Astrocyte (in vitro differentiated cells and primary cell): ENCODE measurements at regions not wholly inside any gene's neighbourhood (a gene's known extent, or its start where the extent isn't known, plus 50 kb on each side); places are given as distances from the start of the nearest gene placed in this dataset.

Experiments
- DNase-seq: peaks from one replicate; pipeline ENCODE4 v3.0.0-alpha.2; 2010; ENCODE audit warnings: low read depth
- FAIRE-seq: peaks from 2 replicates; lab custom pipeline; 2011; peaks lifted over from hg19 to GRCh38; lab: Jason Lieb, UNC
- H2AFZ ChIP-seq: 2 replicates; pipeline ENCODE4 v1.6.0; 2012; ENCODE audit warnings: low read depth, low read length, inconsistent platforms
- H3K27ac ChIP-seq: 2 replicates; pipeline ENCODE4 v1.5.1; 2011; ENCODE audit warnings: low read depth, low read length, inconsistent platforms
- H3K27me3 ChIP-seq: 2 replicates; pipeline ENCODE4 v1.6.0; 2011; ENCODE audit warnings: low read length, inconsistent platforms; ENCODE audit not compliant: insufficient read depth
- H3K36me3 ChIP-seq: 2 replicates; pipeline ENCODE4 v1.5.1; 2011; ENCODE audit warnings: low read length, inconsistent platforms; ENCODE audit not compliant: insufficient read depth
- H3K4me1 ChIP-seq: 2 replicates; pipeline ENCODE4 v1.5.1; 2011; ENCODE audit warnings: low read length, inconsistent platforms; ENCODE audit not compliant: insufficient read depth
- H3K4me2 ChIP-seq: 2 replicates; pipeline ENCODE4 v1.6.0; 2012; ENCODE audit warnings: low read length, inconsistent platforms
- H3K4me3 ChIP-seq: 2 replicates; pipeline ENCODE4 v1.5.1; 2011; ENCODE audit warnings: low read depth, mild to moderate bottlenecking, low read length, inconsistent platforms; ENCODE audit not compliant: insufficient read depth
- H3K79me2 ChIP-seq: 2 replicates; pipeline ENCODE4 v1.6.0; 2012; ENCODE audit warnings: mild to moderate bottlenecking, low read length, inconsistent platforms; ENCODE audit not compliant: insufficient read depth
- H3K9ac ChIP-seq: 2 replicates; pipeline ENCODE4 v1.6.0; 2012; ENCODE audit warnings: mild to moderate bottlenecking, low read length, inconsistent platforms
- H3K9me3 ChIP-seq: 2 replicates; pipeline ENCODE4 v1.5.1; 2012; ENCODE audit warnings: low read depth, mild to moderate bottlenecking, low read length, inconsistent platforms; ENCODE audit not compliant: insufficient read depth
- H4K20me1 ChIP-seq: 2 replicates; pipeline ENCODE4 v1.6.0; 2012; ENCODE audit warnings: low read length, inconsistent platforms; ENCODE audit not compliant: insufficient read depth
- H3K27ac Mint-ChIP-seq: one replicate; pipeline ENCODE4 v1.8.0; 2021; ENCODE audit warnings: mild to moderate bottlenecking, mixed read lengths; ENCODE audit not compliant: unreplicated experiment
- H3K27me3 Mint-ChIP-seq: one replicate; pipeline ENCODE4 v1.8.0; 2021; ENCODE audit warnings: low read depth, mixed read lengths; ENCODE audit not compliant: unreplicated experiment
- H3K36me3 Mint-ChIP-seq: one replicate; pipeline ENCODE4 v1.8.0; 2021; ENCODE audit warnings: low read depth, mixed read lengths; ENCODE audit not compliant: unreplicated experiment
- H3K4me1 Mint-ChIP-seq: one replicate; pipeline ENCODE4 v1.8.0; 2021; ENCODE audit warnings: low read depth, mixed read lengths; ENCODE audit not compliant: unreplicated experiment
- H3K4me3 Mint-ChIP-seq: one replicate; pipeline ENCODE4 v1.8.0; 2021; ENCODE audit warnings: mild to moderate bottlenecking, moderate library complexity, mixed read lengths; ENCODE audit not compliant: unreplicated experiment
- H3K9me3 Mint-ChIP-seq: one replicate; pipeline ENCODE4 v1.8.0; 2021; ENCODE audit warnings: mild to moderate bottlenecking, mixed read lengths; ENCODE audit not compliant: unreplicated experiment
- CTCF ChIP-seq: IDR thresholded peaks from 2 replicates; pipeline ENCODE4 v1.5.1; 2011; ENCODE audit warnings: low read depth, mild to moderate bottlenecking, inconsistent platforms, low read length, moderate library complexity; ENCODE audit not compliant: insufficient read depth
- EZH2 ChIP-seq: IDR thresholded peaks from 2 replicates; pipeline ENCODE4 v1.6.1; 2012; ENCODE audit warnings: mild to moderate bottlenecking, low read length, inconsistent platforms; ENCODE audit not compliant: insufficient read depth

- no peaks in the 10 kb centered on the region for H4K20me1 ChIP-seq
- H3K27ac ChIP-seq: no peak overlapping the region
- Mint-ChIP-seq H3K36me3 (no peaks in the 10 kb centered on the region), H3K27ac (no peak overlapping the region), H3K27me3 (peaks cover 5% of the 10 kb centered on the region), H3K9me3 (peaks cover 2% of the 10 kb centered on the region), H3K4me3 (no peak overlapping the region), H3K4me1 (peaks cover 7% of the 10 kb centered on the region)
- no peaks in the 10 kb centered on the region for H3K27me3 ChIP-seq
- H3K9me3 ChIP-seq: no peaks in the 10 kb centered on the region
- no peak for FAIRE-seq
- H2AFZ ChIP-seq: no peak overlapping the region
- DNase-seq: no peak
- TF ChIP-seq EZH2: no peak
- TF ChIP-seq CTCF: no peak
- H3K4me1 ChIP-seq: no peaks in the 10 kb centered on the region
- H3K4me3 ChIP-seq: no peak overlapping the region
- H3K9ac ChIP-seq: no peak overlapping the region
- no peaks in the 10 kb centered on the region for H3K79me2 ChIP-seq
- no peak overlapping the region for H3K4me2 ChIP-seq
- no peaks in the 10 kb centered on the region for H3K36me3 ChIP-seq
These were observed 412.0 kb upstream of the GOT2 start for GRCh38 chr16:59146140-59146539.

- no peak overlapping the region for H3K27ac Mint-ChIP-seq
- H3K27ac ChIP-seq: no peak overlapping the region
These were observed 410.7 kb upstream of the GOT2 start for GRCh38 chr16:59144841-59145240.

More at GRCh38 chr16:59144841-59145240, 410.7 kb upstream of the GOT2 start:
- no peaks in the 10 kb centered on the region for H3K27me3 ChIP-seq
- H3K36me3 ChIP-seq: no peaks in the 10 kb centered on the region
- H3K4me3 Mint-ChIP-seq: no peak overlapping the region
- H4K20me1 ChIP-seq: no peaks in the 10 kb centered on the region
- no peak overlapping the region for H3K9ac ChIP-seq
- H3K27me3 Mint-ChIP-seq: peaks cover 3% of the 10 kb centered on the region
- H3K4me1 ChIP-seq: no peaks in the 10 kb centered on the region
- peaks cover 7% of the 10 kb centered on the region for H3K4me1 Mint-ChIP-seq
- H2AFZ ChIP-seq: no peak overlapping the region
- H3K79me2 ChIP-seq: no peaks in the 10 kb centered on the region
- DNase-seq: no peak
- peaks cover 2% of the 10 kb centered on the region for H3K9me3 Mint-ChIP-seq
- no peaks in the 10 kb centered on the region for H3K9me3 ChIP-seq
- H3K4me2 ChIP-seq: no peak overlapping the region
- TF ChIP-seq EZH2 (no peak), CTCF (no peak)
- no peak for FAIRE-seq
- no peaks in the 10 kb centered on the region for H3K36me3 Mint-ChIP-seq
- H3K4me3 ChIP-seq: no peak overlapping the region
